ENCODE measurements at regions not wholly inside any gene's neighbourhood (a gene's known extent, or its start where the extent isn't known, plus 50 kb on each side); places are given as distances from the start of the nearest gene placed in this dataset.
"Not testable (repeated sequence)": the region's sequence is repeated elsewhere in the genome, so short reads cannot be mapped to it uniquely, and the experiment has no call there.

DNA sequence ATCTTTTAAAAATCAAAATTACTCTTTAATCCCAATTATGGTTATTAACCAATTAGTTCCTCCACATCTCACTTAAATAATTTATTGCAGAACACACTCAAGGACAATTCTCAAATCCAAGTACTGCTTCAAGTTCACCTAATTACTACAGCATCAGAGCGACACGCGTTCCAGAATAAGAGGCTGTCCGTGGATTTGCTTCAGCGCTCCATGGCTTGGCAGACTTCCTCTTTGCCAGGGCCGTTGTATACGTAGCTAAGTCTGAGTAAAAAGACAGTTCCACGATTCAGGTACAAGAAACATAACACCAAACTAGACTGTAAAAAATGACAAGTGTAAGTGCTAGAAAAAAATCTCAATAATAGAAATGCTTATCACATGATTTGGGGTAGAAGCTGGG, 153.2 kb upstream of the MYT1L start:
- no peak for DNase-seq (ENCODE audit: low read depth)

DNA sequence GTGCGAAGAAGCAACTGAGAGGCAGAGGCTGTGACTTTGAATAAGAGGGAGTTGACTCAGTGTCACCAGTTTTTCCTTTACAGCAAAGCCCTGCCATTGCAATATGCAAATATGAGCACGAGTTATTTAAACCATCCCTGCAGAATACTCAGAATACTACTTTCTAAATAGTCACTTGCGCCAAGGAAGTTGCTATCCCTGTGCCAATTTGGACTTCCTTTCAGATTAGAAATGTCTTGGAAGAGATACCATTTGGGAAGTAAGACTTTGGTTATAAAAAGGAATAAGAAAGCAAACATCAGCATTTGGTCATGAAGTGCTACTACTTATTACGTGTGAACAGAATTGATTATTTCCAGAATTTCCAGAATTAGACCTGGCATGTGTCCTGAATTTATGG, 151.8 kb upstream of the MYT1L start:
- DNase-seq (ENCODE audit: low read depth) = no peak

DNA sequence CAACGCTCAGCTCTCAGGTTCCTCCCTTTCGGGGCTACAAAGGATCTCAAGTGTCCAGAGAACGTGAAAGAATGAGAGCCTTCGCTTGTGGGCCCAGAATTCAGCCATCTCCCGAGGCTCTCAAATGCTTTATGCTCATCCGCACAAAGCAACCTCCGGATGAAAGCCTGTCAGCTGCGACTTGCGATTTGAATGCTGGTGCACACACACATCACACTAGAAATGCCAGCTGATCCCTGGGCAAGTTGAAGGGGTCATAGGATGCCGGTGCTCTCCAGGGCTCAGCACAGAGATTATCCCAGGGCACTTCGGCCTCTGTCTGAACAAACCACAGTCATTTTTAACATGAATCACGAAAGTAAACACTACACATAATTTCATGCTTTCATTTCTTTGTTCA, 141.8 kb upstream of the MYT1L start:
- no peak for DNase-seq (ENCODE audit: low read depth)

DNA sequence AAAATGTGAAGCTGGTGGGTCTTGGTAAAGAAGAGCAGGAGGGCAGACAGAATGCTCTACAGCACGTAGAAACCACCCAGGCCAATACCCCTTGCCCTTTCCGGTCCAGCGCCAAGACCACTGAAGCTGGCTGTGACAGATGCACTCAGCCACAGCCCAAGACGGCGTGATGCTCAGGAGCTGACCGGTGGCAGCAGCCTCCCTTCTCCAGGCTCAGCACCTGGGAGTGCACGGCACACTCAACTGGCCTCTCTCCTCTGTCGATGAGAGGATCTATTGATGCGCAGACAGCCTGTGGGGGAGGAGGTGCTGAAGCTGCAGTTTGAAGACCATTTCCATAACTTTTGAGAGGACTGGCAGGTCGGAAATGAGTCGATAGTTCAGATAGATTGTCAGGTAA, 141.0 kb upstream of the MYT1L start:
- DNase-seq (ENCODE audit: low read depth) = no peak

DNA sequence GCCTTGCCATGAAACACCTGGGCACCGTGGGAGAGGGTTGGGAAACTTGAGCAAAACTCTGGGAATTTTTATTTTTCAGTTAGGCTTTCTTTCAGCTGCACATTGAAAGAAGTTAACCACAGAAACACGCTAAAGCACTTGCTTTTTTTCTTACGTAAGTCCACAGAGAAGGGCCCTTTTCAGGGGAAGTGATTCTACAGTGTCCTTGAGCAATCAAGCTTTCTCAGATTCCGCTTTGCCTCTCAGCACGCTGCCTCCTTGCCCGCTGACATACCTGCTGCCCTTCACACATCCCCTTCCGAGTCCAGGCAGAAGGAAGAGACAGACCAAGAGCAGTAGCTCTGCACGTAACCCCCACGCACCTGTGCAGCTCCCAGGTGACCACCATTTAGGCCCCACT, 135.5 kb upstream of the MYT1L start:
- no peak for DNase-seq (ENCODE audit: low read depth)

DNA sequence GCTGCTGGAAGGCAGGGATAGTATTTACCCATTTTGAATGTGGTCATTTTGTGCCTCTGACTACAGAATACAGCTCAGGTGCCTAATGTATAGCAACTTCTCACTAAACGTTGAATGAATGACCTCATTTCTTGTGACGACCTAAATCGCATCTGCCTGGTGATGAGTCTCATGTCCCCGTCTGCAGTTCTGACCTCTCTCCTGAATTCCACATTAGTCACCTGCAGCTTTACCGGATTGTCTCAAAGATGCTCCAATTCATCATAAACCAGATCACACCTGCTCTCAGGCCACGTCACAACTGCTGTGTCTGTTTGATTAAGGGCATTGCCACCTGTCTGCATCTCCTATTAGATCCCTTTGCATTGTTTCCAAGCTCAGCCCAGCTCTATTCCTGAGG, 133.6 kb upstream of the MYT1L start:
- DNase-seq (ENCODE audit: low read depth) = no peak

DNA sequence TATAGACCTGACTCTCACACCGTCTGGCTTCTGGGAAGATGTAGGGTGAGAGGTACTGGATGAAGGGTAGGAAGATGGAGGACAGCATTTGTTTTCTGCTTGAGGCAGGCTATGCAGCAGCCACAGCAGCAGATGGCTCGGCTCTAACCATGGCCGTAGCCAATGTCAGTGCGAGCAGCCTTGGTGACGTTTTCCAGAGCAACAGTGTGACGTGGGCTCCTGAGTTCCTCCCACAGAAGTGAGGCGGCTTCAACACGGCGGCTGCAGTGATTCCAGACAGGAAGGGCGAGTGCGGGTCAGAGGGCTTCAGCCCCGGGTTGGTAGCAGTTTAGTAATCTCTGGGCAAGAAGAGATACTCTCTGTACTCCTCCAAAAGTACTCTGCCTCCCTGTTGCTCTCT, 133.0 kb upstream of the MYT1L start:
- DNase-seq (ENCODE audit: low read depth) = no peak

DNA sequence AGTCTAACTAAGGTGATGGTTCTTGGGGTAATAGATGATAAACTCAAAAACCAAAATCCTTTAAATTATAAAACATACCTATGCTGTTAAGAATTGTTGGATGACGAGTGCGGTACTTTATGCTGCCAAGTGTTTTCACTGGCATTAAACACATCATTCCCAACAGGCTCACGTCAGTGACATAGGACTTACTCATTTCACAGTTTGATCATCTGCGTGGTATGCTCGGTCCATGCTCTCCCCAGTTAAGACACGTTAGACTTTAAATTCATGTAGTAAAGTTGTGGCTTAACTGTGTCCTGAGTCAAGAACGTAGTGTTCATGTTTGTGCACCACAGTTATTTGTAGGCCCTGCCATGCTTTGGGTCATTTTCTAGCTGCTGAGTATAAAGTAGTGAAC, 125.6 kb upstream of the MYT1L start:
- no peak for DNase-seq (ENCODE audit: low read depth)

DNA sequence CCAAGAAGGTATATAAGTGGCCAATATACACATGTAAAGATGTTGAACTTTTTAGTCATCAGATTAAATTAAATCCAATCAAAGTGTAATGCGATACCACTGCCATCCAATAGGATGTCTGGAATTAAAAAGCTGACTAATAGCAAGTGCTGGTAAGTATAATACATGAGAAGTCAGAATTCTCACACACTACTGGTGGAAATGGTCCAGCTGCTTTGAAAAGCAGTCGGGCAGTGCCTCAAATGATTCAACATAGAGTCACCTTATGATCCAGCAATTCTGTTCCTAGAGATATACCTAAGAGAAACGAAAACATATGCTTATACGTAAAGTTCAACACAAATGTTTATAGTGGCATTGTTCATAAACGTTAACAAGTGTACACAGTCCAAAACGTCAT, 124.1 kb upstream of the MYT1L start:
- no peak for DNase-seq (ENCODE audit: low read depth)

DNA sequence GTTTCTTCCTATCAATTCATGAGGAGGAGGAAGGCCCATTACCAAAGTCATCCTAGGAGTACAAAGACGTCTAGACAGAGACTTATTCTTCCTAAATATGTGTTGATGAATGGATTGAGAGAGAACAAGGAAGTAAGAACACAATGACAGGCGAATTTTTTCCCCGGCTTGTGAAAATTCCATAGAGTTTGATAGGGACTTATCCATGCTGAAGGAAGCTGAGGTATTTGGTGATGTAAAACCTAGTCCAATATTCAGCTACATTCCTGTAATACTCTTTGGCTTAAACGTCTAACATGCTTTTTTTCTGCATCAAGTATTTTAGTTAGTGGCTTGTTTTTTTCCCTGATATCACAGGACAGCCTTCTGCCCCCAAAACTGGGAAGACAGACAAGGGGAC, 121.9 kb upstream of the MYT1L start:
- DNase-seq (ENCODE audit: low read depth) = no peak

DNA sequence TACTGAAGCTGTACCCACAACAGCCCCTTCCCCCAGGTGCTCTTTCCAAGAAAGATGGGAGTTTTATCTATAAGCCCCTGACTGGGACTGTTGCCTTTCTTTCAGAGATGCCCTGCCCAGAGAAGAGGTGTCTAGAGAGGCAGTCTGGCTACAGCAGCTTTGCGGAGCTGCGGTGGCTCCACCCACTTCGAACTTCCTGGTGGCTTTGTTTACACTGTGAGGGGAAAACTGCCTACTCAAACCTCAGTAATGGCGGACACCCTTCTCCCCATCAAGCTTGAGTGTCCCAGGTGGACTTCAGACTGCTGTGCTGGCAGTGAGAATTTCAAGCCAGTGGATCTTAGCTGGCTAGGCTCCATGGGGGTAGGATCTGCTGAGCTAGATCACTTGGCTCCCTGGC, 120.2 kb upstream of the MYT1L start:
- not testable (repeated sequence) for DNase-seq (ENCODE audit: low read depth)

DNA sequence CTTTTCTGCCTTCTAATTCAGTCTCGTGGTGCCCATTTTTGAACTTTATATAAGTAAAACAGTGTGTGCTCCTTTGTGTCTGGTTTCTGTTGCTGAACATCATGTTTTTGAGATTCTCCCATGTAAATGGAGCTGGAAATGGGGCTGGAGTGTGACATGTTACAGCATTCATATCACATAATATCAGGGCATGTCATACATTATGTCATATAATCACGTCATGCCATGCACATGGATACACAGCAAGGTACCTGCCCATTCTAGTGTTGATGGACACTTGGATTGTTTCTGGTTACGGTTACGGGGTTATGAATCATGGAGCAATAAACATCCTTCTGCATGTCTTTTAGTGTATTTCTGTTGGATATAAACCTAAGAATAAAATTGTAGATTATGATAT, 117.1 kb upstream of the MYT1L start:
- DNase-seq (ENCODE audit: low read depth) = no peak

DNA sequence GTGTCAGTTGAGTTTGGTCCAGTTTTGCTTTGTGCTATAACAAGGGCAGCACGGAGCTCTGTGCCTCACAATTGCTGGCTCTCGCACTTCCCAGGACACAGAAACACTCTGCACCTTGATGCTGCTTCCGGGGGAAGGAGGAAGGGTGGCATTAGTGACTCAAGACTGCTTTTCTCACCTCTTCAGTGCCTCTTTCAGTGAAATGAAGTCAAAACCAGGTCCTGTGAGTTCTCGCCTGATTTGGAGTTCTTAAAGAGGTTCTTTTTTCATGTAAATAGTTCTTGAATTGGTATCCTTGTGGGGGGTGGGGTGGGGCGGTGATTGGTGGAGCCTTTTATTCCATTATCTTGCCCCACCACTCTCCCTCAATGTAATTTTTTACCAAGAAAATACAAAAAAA, 91.5 kb upstream of the MYT1L start:
- DNase-seq (ENCODE audit: low read depth) = no peak

DNA sequence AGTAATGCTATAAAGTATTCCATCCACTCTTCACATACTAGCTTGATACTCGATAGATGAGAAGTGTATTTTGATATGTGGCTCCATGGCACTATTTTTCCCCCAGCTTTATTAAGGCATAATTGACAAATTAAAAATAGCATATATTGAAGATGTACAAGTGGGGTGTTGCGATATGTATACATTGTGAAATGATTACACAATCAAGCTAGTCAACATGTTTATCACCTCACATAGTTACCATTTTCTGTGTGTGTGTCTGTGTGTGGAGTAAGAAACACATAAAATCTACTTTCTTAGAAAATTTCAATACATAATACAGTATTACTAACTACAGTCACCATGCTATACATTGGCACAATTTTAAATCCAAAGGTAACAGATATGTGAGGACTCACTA, 82.5 kb upstream of the MYT1L start:
- no peak for DNase-seq (ENCODE audit: low read depth)

DNA sequence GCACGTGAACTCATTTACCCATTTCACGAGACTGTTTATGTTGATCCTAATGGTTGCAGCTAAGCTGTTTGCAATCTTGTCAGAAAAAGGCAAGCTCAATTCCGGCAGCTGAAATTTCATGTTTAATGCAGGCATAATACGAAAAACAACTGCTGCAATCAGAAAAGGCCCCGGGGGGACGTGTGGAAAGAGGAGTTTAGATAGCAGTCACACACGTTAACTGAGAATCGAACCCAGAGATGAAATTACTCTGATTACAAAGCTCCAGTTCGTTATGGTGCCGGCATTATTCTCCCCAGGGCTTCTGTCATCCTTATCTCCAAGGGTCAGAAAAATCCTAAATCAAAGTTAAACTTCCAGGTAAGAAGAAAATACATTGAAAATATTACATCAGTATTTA, 79.9 kb upstream of the MYT1L start:
- DNase-seq (ENCODE audit: low read depth) = no peak

DNA sequence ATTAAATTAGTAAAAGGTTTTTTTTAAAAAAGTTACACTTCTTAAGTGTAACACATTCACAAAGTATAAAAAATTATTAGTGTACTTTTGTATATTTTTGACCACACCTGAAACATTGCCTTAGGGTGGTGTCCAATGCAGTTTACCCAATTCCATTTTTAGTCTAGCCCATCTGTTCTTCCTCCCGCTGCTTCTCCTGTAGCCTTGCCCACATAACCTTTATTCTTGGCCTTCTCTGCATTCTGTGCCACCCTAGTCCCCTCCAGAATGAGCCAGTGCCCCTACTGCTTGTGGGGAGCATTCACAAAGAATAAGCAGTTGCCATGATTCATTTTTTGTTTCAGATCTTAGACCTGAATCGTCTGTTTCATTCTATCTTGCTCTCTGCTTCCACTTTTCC, 78.4 kb upstream of the MYT1L start:
- DNase-seq (ENCODE audit: low read depth) = no peak

DNA sequence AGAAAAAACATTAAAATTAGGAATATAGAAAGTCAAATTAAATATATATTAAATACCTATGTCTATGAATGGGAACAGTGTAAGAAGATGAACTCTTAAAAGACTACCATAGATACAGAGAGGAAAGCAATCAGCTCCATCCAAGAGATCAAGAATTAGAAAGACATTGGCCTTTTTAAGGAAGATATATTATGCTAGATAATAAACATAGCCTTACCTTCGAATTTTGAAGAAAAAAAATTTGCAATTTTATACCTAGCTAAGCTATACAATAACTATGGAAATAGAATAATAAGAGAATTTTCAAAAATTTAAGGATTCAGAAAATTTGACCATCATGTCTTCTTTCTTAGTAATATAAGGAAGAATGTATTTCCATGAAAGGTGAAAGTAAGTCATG, 74.7 kb upstream of the MYT1L start:
- DNase-seq (ENCODE audit: low read depth) = no peak

DNA sequence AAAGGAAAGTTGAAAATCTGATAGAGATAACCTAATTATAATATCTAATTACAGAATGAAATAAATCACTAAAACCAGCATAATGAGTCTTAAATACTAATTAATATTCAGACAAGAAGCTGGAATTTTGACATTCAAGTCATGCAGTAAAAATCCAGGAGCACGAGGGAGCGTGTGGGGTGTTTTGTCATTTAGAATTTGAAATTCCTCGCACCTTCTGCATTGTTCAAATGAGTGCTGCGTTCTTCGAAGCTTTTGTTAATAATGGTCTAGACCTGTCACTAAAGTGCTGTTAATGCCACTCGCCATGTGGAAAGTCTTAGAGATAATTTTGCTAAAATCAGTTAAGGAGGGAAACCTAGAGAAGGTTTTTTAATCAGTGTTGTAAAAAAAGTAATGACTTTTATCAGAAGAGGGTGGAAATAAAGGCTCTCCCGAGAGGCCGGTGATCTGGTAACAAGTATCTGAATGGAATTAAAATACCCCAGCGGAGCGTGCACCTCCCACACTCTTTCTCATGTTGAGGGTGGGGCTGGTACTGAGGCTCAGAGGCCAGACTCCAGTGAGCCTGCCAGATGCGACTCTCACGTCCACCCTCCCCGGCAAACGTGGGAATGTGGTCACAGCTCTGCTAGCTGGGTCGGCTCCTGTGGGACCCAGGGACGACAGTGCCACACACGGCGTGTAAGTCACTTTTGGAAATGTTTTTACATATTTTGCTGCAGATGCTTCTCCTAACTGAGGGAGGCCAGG, 69.4 kb upstream of the MYT1L start:
- DNase-seq (ENCODE audit: low read depth) = no peak

DNA sequence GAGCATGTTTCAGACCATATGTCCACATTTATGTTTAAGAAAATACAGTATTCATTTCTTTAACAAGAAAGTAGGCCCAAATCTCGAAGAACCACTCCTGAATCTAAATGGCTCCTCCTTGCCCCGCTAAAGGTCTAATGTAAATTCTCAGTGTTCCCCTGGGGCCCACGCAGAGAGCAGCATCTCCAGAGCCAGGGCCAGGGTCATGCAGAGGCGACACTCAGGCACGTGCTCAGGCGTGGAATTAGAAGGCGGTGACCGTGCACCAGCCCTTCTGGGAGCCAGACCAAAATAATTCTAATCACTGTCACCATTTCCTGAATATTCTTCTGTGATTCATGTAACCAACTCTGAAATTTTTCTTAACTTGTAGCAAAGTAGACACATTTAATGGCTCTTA, 68.3 kb upstream of the MYT1L start:
- DNase-seq (ENCODE audit: low read depth) = no peak

DNA sequence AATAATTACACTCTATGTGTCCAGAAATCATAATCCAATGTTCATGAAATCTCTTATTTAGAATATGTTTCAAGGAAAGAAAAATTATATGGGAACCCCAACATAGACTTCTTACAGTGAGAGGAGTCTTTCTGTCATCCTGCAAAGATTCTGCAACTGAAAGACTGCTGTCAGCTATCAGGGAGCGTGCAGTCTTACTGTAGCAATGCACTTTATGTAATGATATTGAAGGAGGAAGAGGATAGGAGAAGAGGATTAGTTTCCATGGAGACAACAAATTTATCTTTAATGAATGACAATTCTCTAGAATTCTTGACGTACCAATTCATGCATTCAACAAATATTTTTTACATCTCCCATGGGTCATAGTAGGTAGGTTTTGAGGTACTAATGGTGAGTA, 61.3 kb upstream of the MYT1L start:
- DNase-seq (ENCODE audit: low read depth) = no peak

DNA sequence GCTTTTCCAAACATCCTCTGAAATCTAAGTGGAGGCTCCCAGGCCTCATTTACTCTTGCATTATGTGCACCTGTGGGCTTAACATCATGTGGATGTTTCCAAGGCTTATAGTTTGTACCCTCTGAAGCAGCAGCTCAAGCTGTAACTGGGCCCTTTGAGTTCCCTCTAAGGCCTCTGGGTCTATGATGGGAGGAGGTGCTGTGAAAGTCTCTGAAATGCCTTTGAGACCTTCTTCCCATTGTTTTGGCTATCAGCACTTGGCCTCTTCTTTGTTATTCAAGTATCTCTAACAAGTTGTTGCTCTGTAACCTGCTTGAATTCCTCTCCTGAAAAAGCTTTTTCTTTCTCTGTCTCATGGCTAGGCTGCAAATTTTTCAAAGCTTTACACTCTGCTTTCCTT, 58.1 kb upstream of the MYT1L start:
- no peak for DNase-seq (ENCODE audit: low read depth)

Data from renal cortical epithelial cell (primary cell).